HEK293 (cell line): ENCODE measurements at regions not wholly inside any gene's neighbourhood (a gene's known extent, or its start where the extent isn't known, plus 50 kb on each side); places are given as distances from the start of the nearest gene placed in this dataset.

Experiments
- CTCF ChIA-PET: fragments of 350-600 bp; formaldehyde crosslinking; extraction: SDS; loops from one replicate; lab custom pipeline; 2021; ENCODE audit warnings: antibody characterized with exemption; lab: Yijun Ruan, JAX
- POLR2A ChIA-PET: fragments of 300-600 bp; formaldehyde crosslinking; extraction: SDS; loops from one replicate; lab custom pipeline; 2020; ENCODE audit warnings: antibody characterized with exemption, inconsistent platforms; lab: Yijun Ruan, JAX
- H3K27ac ChIP-seq: fragments of 200-500 bp; sonication (Bioruptor generic); 2 replicates; pipeline ENCODE4 v1.5.1; 2014; ENCODE audit warnings: low read depth, low read length, control low read depth, inconsistent platforms; ENCODE audit errors: extremely low read depth
- H3K36me3 ChIP-seq, 2 experiments: fragments of 200-500 bp in 1 of 2; sonication (Bioruptor generic) in 1 of 2; 1 replicate in 1 of 2; 2 replicates in 1 of 2; pipeline ENCODE4 v1.5.1; 2014 to 2017; ENCODE audit warnings: inconsistent platforms in 2 of 2, low read length in 2 of 2; ENCODE audit not compliant: control insufficient read depth in 2 of 2, insufficient read depth in 1 of 2
- H3K4me1 ChIP-seq: fragments of 200-500 bp; sonication (Bioruptor generic); 2 replicates; pipeline ENCODE4 v1.5.1; 2014; ENCODE audit warnings: mild to moderate bottlenecking, low read length, inconsistent platforms; ENCODE audit not compliant: control insufficient read depth, insufficient read depth
- H3K4me3 ChIP-seq: 2 replicates; pipeline ENCODE4 v1.5.1; 2011; ENCODE audit warnings: low read depth, mild to moderate bottlenecking, control low read depth, low read length, moderate library complexity
- H3K9me3 ChIP-seq: fragments of 200-500 bp; sonication (Bioruptor generic); 2 replicates; pipeline ENCODE4 v1.5.1; 2014; ENCODE audit warnings: low read depth, low read length, inconsistent platforms; ENCODE audit not compliant: control insufficient read depth, insufficient read depth
- ZBTB20 ChIP-seq: fragments of 450-650 bp; formaldehyde crosslinking; IDR thresholded peaks from 2 replicates; pipeline ENCODE4 v1.5.1; 2016; ENCODE audit warnings: missing biosample characterization, missing genetic modification characterization
- ZBTB21 ChIP-seq: fragments of 450-650 bp; formaldehyde crosslinking; IDR thresholded peaks from 2 replicates; pipeline ENCODE4 v1.5.1; 2017; ENCODE audit warnings: missing biosample characterization, missing genetic modification characterization
- ZNF221 ChIP-seq: fragments of 450-650 bp; formaldehyde crosslinking; IDR thresholded peaks from 2 replicates; pipeline ENCODE4 v1.5.1; 2017; ENCODE audit warnings: missing biosample characterization, missing genetic modification characterization, borderline replicate concordance
- ZNF677 ChIP-seq: fragments of 450-650 bp; IDR thresholded peaks from 2 replicates; pipeline ENCODE4 v1.5.0; 2018; ENCODE audit warnings: missing biosample characterization, mild to moderate bottlenecking, missing genetic modification characterization, moderate library complexity

DNA sequence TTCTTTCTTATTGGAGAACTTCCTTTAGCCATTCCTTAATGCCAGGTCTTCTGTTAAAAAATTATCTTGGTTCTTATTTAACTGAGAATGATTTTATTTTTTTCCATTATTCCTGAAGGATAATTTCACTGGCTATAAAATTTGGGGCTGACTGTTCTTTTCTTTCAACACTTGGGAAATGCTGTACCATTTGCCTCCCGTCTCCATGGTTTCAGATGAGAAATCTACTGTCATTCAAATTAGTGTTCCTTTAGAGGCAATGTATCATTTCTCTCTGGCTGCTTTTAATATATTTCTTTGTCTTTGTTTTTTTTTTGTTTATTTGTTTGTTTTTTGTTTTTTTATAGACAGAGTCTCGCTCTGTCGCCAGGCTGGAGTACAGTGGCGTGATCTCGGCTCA lies 51.8 kb upstream of the SMTN start:
- no peaks in the 10 kb centered on the region for H3K4me1 ChIP-seq
- H3K4me3 ChIP-seq = no peak overlapping the region
- ChIA-PET POLR2A (no interaction called here), CTCF (interaction anchor here (0.7 kb wide), 1 partner anchor 26 kb away, joined by 3 read pairs; no protein-coding TSS in a partner anchor)
- no peaks in the 10 kb centered on the region for H3K36me3 ChIP-seq
- no peaks in the 10 kb centered on the region for H3K9me3 ChIP-seq
- H3K27ac ChIP-seq = no peak overlapping the region
- TF ChIP-seq ZNF677 (tag by site-specific recombination) = peak; percentile 71; the same call in 1 of the 2 replicates
- TF ChIP-seq ZBTB20 (tag by site-specific recombination) = no peak
- no peak for TF ChIP-seq ZBTB21 (tag by site-specific recombination)
- TF ChIP-seq ZNF221 (tag by site-specific recombination) = no peak
- TF ChIP-seq, all 188 proteins: peak for 1
